Frontal cortex (tissue), 3 donors: ENCODE measurements at regions not wholly inside any gene's neighbourhood (a gene's known extent, or its start where the extent isn't known, plus 50 kb on each side); places are given as distances from the start of the nearest gene placed in this dataset.
"Not testable (repeated sequence)": the region's sequence is repeated elsewhere in the genome, so short reads cannot be mapped to it uniquely, and the experiment has no call there.

ENCODE experiments used
- DNase-seq, 2 donors: peaks; one replicate each; pipeline ENCODE4 v3.0.0; 2012; ENCODE audit warnings: low spot score in 2 of 2
- FAIRE-seq: peaks from 2 replicates; lab custom pipeline; 2012; peaks lifted over from hg19 to GRCh38; lab: Jason Lieb, UNC
- donor health status: control.
- donor health status: control.
- donor health status: control.

DNA sequence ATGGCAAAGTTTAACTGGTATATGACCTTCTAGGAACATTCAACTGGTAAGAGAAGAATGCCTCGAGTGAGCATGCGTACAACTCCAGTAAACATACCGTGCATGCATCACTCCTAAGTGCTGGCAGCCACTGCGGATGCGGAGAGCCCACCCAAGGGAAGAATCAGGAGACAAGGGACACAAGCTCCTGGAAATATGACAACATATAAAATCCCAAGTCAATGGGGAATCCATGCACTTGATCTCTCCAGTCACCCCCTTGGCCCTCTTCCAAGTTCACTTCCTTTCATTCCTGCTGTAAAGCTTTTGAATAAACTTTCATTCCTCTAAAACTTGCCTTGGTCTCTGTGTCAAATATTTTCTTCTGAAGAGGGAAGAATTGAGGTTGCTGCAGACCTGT is 168.7 kb upstream of the TMCC3 start:
- FAIRE-seq, result no peak
- no peak for DNase-seq

DNA sequence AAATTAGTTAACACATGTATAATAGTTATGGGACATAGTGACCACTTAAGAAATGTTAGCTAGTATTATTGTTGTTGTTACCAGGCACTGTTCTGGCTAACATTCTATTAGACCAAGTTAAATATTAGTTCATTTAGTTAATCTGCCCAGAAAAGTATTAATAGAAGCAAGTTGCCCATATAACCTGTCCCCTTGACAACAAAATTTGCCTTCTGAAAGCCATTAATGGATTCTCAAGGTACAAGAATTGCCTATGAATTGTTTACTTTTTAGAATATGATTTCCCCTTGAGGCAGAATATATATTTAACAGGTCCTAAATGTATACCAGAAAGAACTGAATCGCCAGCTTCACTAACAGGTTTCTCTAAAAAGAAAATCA is 167.3 kb upstream of the TMCC3 start:
- DNase-seq (no peak), FAIRE-seq (no peak)

DNA sequence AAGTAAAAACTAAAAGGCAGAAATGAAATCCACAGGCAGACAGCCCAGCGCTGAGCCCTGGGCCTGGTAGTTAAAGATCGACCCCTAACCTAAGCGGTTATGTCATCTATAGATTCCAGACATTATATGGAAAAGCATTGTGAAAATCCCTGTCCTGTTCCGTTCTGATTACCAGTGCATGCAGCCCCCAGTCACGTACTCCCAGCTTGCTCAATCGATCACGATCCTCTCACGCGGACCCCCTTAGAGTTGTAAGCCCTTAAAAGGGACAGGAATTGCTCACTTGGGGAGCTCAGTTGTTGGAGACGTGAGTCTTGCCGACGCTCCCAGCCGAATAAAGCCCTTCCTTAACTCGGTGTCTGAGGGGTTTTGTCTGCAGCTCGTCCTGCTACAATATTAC is 166.8 kb upstream of the TMCC3 start:
- not testable (repeated sequence) for DNase-seq, FAIRE-seq

DNA sequence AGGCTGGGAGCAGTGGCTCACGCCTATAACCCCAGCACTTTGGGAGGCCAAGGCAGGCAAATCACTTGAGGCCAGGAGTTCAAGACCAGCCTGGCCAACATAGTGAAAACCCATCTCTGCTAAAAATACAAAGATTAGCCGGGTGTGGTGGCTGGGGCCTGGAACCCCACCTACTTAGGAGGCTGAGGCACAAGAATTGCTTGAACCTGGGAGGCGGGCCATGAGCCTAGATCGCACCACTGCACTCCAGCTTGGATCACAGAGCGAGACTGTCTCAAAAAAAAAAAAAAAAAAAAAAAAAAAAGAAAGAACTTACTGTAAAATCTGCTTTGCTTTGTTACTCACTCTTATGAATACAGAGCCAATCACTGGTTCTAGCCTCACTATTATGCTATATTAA is 166.4 kb upstream of the TMCC3 start:
- FAIRE-seq, DNase-seq: not testable (repeated sequence)

DNA sequence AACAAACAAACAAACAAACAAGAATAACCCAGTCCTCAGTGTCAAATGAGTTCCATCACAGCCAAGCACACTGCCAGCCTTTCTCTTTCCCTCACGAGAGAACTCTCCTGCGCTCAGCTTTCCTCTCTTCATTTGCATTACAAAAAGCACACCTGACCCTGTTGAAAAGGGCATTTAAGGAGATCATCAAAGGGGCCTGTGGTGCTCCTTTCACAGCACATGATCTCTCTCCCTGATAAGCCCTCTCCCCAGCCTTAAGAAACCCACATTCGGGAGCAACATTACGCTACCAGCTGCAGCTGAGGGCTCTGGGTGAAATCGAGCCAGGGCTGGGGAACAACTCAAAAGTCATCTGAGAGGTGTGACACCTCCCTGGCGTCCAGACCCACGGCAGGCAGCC is 165.6 kb upstream of the TMCC3 start:
- no peak for DNase-seq
- FAIRE-seq, result no peak

DNA sequence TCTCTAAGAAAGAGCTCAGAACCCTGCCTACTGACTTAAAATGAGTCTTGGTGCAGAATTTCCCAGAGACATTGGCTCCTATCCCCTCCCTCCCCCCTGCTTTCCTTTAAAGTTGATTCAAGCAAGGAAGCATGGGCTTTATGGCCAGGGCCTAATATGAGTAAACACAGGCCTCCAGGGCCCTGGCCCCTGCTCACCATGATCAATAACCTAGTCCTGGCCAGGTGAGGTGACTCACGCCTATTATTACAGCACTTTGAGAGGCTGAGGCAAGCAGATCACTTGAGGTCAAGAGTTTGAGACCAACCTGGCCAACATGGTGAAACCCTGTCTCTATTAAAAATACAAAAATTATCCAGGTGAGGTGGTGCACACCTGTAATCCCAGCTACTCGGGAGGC is 165.1 kb upstream of the TMCC3 start:
- FAIRE-seq, result no peak
- DNase-seq, result no peak

DNA sequence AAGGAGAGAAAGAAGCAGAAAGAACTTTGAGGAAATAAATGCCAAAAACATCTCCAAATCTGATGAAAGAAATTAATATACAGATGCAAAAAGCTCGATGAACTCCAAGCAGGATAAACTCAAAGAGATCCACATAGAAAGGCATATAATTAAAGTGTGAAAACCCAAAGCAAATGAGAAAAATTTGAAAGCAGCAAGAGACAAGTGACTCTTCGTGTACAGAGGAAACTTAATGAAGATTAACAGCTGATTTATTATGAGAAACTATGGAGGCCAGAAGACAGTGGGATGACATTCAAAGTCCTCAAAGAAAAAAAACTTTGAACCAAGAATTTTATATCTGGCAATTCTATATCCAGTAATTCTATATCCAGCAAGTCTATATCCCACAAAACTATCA is 163.0 kb upstream of the TMCC3 start:
- DNase-seq, result no peak
- FAIRE-seq, result no peak

DNA sequence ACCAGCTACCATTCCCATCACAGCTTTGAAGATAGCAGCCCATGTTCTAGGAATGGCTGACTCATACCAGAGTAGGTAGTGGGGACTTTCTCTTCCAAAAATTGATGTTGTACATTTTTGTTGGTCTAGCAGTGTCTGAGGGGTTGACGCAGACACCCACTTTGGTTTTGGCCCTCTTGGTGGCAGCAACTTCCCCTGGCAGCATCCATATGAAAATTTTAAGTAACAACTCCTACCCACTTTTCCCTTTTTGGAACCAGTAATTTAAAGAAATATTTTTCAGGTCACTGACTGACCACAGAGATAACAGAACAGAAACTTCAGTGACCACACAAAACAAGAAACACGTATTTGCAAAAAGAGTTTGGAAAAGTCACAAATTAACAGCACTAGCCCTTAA is 162.0 kb upstream of the TMCC3 start:
- DNase-seq (no peak), FAIRE-seq (no peak)

DNA sequence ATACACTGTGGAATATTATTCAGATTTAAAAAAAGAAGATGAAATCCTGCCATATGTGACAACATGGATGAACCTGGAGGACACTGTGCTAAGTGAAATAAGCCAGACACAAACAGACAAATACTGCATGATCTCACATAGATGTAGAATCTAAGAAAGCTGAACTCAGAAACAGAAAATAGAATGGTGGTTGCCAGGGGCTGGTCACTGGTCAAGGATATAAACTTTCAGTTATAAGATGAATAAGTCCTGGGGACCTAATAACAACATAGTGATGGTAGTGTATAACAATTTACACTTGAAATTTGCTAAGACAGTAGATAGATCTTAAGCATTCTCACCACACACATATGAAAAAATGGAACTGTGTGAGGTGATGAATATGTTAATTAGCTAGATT is 161.3 kb upstream of the TMCC3 start:
- DNase-seq (no peak), FAIRE-seq (no peak)

DNA sequence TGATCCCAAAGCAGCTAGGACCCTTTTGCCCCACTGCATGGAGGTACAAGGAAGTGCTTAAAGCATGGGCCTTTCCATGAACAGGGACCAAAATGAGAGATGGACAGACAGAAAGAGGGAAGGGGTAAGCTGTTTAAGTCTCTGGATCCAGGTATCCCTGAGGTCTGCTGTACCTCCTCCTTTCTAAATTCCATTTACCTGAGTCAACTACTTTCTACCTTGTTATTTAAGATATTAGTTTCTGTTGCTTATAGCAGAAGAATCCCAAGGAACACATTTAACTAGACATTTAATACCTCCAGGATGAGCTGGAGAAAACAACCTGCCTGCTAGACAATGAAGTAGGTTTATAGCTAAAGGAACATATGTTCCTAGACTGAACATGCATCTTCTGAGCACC is 157.6 kb upstream of the TMCC3 start:
- DNase-seq, result no peak
- no peak for FAIRE-seq

DNA sequence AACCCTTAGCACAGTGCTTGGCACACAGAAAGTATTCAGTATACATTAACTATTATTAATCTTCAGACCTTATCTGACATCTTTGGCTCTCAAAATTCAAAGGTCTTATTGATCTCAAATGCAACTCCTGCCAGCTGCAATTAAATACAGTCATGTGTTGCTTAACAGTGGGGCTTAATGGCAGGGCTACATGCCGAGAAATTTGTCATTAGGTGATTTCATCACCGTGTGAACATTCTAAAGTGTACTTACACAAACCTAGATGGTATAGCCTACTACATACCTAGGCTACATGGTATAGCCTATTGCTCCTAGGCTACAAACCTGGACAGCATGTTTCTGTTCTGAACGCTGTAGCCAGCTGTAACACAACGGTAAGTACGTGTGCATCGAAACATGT is 156.3 kb upstream of the TMCC3 start:
- FAIRE-seq, result no peak
- no peak for DNase-seq

DNA sequence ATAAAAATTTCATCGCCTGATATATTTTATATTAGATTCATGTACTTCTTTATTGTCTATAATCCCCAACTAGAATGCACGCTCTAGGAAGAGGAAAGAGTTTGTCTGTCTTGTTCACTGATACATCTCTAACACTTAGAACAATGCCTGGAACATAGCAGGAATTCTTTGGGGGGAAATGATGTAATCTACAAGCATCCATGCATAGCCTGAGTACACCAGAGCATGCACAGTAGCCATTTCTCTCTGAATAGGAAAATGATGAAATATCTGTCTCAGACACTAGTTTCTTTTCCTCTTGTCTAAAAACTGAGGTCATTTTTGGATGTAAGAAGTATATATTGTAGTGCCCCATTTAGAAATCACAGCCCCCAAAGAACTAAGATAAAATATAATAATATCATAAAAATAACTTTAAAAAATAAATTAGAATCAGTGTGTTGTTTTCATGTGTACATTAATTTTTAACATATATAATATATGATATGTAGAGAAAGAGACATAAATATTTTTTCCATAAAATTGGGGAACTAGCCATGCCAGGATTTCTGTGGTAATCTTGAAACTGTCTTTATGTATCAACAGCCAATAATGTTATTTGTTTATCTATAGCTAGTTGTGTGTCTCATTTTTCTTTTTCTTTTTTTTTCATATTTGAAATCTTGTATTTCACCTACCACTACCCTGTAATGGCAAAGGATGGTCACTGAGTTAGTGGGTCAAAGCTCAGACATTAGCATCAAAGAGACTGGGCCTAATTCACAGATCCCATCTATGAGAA is 155.6 kb upstream of the TMCC3 start:
- FAIRE-seq (peak; percentile 28), DNase-seq (no peak)

DNA sequence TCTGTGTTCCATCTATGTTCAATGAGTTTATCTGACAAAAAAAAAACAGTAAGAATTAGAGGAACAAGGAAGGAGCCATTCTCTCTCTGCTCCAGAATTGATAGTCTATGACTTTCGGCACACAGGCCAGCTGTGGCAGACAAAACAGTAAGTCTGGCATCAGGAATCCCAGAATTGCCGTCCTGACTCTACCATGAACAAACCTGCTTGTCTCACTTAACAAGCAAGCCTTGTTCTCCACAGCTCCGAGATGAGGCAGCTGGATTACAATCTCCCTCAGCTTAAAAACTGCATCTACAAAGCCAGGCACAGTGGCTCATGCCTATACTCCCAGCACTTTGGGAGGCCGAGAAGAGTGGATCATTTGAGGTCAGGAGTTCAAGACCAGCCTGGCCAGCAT is 153.6 kb upstream of the TMCC3 start:
- no peak for DNase-seq
- FAIRE-seq, result no peak

DNA sequence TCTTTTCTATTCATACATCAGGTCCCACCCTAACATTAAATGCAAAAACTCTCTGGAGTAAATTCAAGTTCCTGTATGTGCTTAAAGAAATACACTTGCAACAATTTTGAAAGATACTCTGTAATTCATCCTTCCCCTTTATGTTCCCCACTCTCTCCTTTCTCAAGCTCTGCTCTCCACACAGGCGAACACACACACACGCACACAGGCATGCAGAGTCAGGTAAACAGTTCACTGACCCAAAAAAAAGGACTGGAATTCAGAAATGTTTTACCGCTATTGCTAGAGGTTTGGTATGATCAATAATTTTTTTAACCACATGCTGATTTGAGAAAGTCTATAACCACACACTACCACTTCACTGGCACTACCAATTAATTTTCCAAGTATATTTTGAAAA is 152.4 kb upstream of the TMCC3 start:
- FAIRE-seq (no peak), DNase-seq (no peak)

DNA sequence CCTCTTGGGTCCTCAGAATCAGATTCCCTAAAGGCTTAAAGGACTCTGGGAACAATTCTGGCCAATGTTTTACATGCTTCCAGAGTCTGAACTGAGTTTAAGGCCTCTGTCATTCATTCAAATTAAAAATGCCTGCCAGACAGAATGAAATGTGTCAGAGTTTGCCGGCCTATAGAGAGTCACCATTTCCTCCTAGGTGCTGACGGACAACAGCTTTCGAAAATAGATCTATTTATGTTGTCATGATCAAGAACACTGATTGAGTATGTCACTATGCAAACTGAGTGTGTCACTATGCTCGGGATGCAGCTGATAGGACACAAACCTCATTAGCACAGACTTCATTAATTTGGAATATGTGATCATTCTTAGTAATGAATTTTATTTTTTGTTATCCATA is 151.4 kb upstream of the TMCC3 start:
- no peak for FAIRE-seq

DNA sequence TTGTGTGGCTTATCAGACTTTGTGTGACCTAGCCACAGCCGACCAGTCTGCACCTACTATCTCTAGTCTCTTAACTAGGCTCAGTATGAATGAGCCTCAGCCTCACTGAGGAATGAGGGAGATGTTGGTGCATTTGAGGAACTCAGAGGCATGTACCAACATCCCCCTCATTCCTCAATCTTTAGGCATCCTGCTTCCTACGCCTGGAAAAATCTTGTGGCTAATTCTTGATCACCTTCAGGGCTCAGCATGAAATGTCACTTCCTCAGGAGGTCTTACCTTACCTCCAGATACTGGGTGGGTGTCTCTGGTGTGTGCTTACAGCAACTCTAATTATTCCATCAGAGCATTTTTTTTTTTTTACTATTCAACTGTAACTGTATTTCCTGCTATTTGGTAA is 148.8 kb upstream of the TMCC3 start:
- DNase-seq (no peak), FAIRE-seq (no peak)

More for the DNA sequence above, 151.4 kb upstream of the TMCC3 start:
- DNase-seq, result no peak

DNA sequence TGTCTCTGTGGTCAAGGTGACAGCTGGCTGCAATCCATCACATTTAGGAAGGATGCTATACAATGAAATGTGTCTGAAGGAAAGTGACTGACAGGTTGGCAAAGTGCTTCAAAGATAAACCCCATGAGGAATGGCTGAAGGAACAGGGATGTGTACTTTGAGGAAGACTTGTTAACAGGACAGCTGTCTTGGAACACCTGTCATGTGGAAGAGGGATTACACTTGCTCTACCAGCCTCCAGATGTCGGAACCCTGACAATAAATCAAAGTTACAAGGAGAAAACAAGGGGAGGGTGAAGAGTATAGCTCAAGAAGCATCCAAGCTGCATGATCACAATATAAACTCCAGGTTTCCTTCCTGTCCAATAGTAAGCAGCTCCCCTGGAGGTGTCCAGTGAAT is 147.8 kb upstream of the TMCC3 start:
- DNase-seq, result no peak
- FAIRE-seq, result no peak

DNA sequence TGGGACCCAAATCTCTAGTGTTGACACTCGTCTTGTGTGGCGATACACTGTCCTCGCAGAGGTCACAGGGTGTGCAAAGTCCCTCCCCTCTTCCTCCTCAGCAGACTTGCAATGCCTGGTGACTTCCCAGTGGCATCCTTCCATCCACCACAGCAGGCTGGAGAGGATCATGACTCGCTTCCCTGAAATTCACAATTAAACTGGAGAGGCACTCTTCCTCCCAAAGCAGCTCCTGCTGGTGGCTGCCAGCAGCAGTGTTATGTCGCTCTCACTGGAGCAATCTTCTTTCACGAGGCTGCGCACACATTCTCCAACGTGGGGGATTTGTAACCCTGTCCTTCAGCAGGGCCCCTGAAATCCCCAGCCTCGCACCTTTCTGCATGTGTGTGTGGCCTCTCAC is 145.2 kb upstream of the TMCC3 start:
- FAIRE-seq, result no peak
- DNase-seq, result no peak

DNA sequence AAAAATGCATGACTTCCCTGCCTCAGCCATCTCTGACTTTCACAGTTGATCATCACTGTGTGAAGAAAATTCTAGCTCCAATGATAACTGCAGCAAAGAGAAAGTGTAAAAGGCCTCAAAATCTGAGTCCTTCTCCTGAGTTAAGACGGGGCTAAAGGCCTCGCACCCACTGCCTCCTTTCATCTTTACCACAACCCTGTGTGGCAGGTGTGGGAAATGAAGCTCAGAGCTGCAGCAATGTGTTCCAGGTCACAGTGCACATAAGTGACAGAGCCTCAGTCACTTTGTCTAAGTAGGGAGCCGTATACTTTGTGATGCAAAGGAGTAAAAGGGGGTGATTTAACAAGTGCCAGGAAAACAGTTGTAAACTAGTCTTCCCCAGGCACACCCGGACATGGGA is 144.7 kb upstream of the TMCC3 start:
- DNase-seq (no peak), FAIRE-seq (no peak)

DNA sequence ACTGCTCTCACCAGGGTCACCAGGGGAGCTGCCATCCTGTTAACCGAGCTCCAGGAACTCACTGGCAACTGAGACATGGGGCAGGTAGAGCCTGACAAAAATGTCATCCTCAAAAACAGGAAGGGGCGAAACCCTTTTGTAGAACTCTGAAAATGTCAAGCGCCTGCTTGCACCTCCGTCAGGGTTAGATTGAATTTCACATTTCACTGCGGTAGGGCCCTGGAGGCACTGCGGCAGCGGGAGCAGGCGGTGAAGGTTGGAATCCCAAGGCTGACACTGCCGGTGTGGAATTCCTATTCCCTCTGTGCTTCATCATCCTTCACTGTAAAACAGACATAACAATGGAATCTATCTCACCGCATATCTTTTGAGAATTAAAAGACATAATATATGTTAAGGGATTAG is 142.8 kb upstream of the TMCC3 start:
- no peak for DNase-seq

DNA sequence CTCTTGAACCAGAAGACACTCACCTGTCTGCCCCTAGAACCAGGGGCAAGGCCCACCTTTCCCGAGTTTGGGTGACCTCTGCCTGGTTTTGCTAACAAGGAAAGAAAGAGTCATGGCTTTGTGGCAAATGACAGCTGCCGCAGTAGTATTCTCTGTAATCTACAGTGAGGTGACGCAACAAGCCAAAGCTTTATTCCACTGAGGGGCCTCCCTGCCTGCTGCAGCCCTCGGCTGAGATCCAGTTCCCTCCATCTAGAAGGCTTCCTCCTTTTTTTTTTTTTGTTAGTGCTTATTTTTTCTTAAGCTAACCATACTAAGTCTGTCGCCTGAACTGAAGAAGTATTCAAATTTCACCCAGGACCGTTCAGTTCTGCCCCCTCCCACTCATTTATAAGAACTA is 142.3 kb upstream of the TMCC3 start:
- DNase-seq, result no peak
- no peak for FAIRE-seq

More for the DNA sequence above, 142.8 kb upstream of the TMCC3 start:
- no peak for FAIRE-seq

DNA sequence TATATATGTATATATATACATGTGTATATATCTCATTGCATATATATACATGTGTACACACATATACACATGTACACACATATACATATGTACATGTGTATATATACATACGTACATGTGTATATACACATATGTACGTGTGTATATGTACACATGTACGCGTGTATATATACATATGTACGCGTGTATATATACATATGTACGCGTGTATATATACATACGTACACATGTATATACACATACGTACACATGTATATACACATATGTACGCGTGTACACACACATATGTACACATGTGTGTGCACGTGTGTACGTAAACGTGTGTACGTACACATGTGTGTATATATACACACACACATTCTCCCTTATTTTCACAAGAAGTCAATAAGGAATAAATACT is 141.6 kb upstream of the TMCC3 start:
- no peak for DNase-seq
- FAIRE-seq, result no peak
